Esophagus muscularis mucosa (tissue), 4 donors: ENCODE measurements at regions not wholly inside any gene's neighbourhood (a gene's known extent, or its start where the extent isn't known, plus 50 kb on each side); places are given as distances from the start of the nearest gene placed in this dataset.

Experiments
- CTCF ChIP-seq, 3 experiments: fragments of 200-600 bp in 2 of 3; fragments of 450-650 bp in 1 of 3; sonication (generic) in 2 of 3; IDR thresholded peaks; one replicate each; pipeline ENCODE4 v1.5.1; 2017 to 2019; ENCODE audit warnings: antibody characterized with exemption in 3 of 3, mild to moderate bottlenecking in 2 of 3, moderate library complexity in 1 of 3
- EP300 ChIP-seq: sonication (generic); formaldehyde crosslinking; IDR thresholded peaks from one replicate; pipeline ENCODE4 v1.6.1; 2017; ENCODE audit warnings: antibody characterized with exemption
- POLR2A ChIP-seq: fragments of 450-650 bp; IDR thresholded peaks from one replicate; pipeline ENCODE4 v1.6.1; 2017; ENCODE audit warnings: antibody characterized with exemption, moderate library complexity, mild to moderate bottlenecking, low read depth
- POLR2AphosphoS5 ChIP-seq, 2 donors: sonication (generic); formaldehyde crosslinking; IDR thresholded peaks; one replicate each; pipeline ENCODE4 v1.6.1; 2017; ENCODE audit warnings: antibody characterized with exemption in 2 of 2

- no peak for TF ChIP-seq CTCF (IDR thresholded peaks at IDR 0.05)
- TF ChIP-seq POLR2A = no peak
- no peak for TF ChIP-seq POLR2AphosphoS5 (IDR thresholded peaks at IDR 0.05)
- TF ChIP-seq EP300 = no peak
Measured at GRCh38 chr12:97995559-97995958, 519.8 kb upstream of the TMPO start.
